Right ventricle myocardium superior (tissue), 1 donor: ENCODE measurements at regions not wholly inside any gene's neighbourhood (a gene's known extent, or its start where the extent isn't known, plus 50 kb on each side); places are given as distances from the start of the nearest gene placed in this dataset.

Experiments used
- ATAC-seq: fragments of 200-7000 bp; cut with Tn5 transposase; one replicate; pipeline ENCODE4 v1.9.1; 2020; ENCODE audit warnings: mild to moderate bottlenecking; ENCODE audit not compliant: poor library complexity
- DNase-seq: peaks from one replicate; pipeline ENCODE4 v3.0.0-alpha.2; 2020
- intact Hi-C: fragments of 100-400 bp; cut with DNase I; formaldehyde crosslinking; loops from one replicate; pipeline ENCODE4 v1.11.2; 2022
- donor health status: DM: no; HTN: yes; CAD: no; lungs with severe emphysema.

GRCh38 chr3:10581716-10582115, 76.3 kb upstream of the ATP2B2 start:
- intact Hi-C loops, result no loop called here
- DNase-seq, result no peak
- ATAC-seq, result no peak

GRCh38 chr3:10582733-10583132, 77.3 kb upstream of the ATP2B2 start:
- DNase-seq (no peak), ATAC-seq (no peak)
- intact Hi-C loops, result no loop called here

GRCh38 chr3:10583798-10584708, 78.7 kb upstream of the ATP2B2 start:
- no peak for DNase-seq
- no peak for ATAC-seq
- intact Hi-C loops, result no loop called here

GRCh38 chr3:10585945-10586344, 80.6 kb upstream of the ATP2B2 start:
- ATAC-seq, result no peak
- no peak for DNase-seq
- intact Hi-C loops, result no loop called here

- peak; percentile 73 for ATAC-seq
- intact Hi-C loops, result no loop called here
- no peak for DNase-seq
These were observed 89.5 kb upstream of the ATP2B2 start for GRCh38 chr3:10594915-10595314.

GRCh38 chr3:10596746-10597448, 91.5 kb upstream of the ATP2B2 start:
- intact Hi-C loops, result no loop called here
- DNase-seq (no peak), ATAC-seq (no peak)

GRCh38 chr3:10597733-10598132, 92.3 kb upstream of the ATP2B2 start:
- intact Hi-C loops, result no loop called here
- no peak for DNase-seq
- no peak for ATAC-seq

- intact Hi-C loops, result no loop called here
- ATAC-seq (no peak), DNase-seq (no peak)
These were observed 93.6 kb upstream of the ATP2B2 start for GRCh38 chr3:10599017-10599416.

GRCh38 chr3:10599444-10599843, 94.1 kb upstream of the ATP2B2 start:
- DNase-seq, result no peak
- intact Hi-C loops, result no loop called here
- ATAC-seq, result no peak

GRCh38 chr3:10600296-10600714, 94.9 kb upstream of the ATP2B2 start:
- ATAC-seq (peak; percentile 22), DNase-seq (no peak)
- intact Hi-C loops, result no loop called here

GRCh38 chr3:10600726-10601125, 95.3 kb upstream of the ATP2B2 start:
- peak; percentile 27 for ATAC-seq

GRCh38 chr3:10601151-10601856, 95.9 kb upstream of the ATP2B2 start:
- ATAC-seq, result peak; percentile 86
- intact Hi-C loops, result no loop called here
- no peak for DNase-seq

More at GRCh38 chr3:10600726-10601125, 95.3 kb upstream of the ATP2B2 start:
- DNase-seq, result no peak
- intact Hi-C loops, result no loop called here

GRCh38 chr3:10601857-10602230, 96.5 kb upstream of the ATP2B2 start:
- DNase-seq (no peak), ATAC-seq (no peak)
- intact Hi-C loops, result no loop called here

GRCh38 chr3:10602271-10602670, 96.9 kb upstream of the ATP2B2 start:
- DNase-seq (no peak), ATAC-seq (no peak)
- intact Hi-C loops, result no loop called here

- intact Hi-C loops, result no loop called here
- ATAC-seq (no peak), DNase-seq (no peak)
These were observed 97.7 kb upstream of the ATP2B2 start for GRCh38 chr3:10602769-10603768.

- DNase-seq (no peak), ATAC-seq (no peak)
- intact Hi-C loops, result no loop called here
These were observed 103.7 kb upstream of the ATP2B2 start for GRCh38 chr3:10609134-10609533.

- intact Hi-C loops, result no loop called here
- DNase-seq, result no peak
- ATAC-seq, result no peak
These were observed 108.8 kb upstream of the ATP2B2 start for GRCh38 chr3:10614168-10614567.

- intact Hi-C loops, result no loop called here
- no peak for ATAC-seq
- no peak for DNase-seq
These were observed 110.3 kb upstream of the ATP2B2 start for GRCh38 chr3:10615715-10616114.
